GM12878 (cell line): ENCODE measurements at regions not wholly inside any gene's neighbourhood (a gene's known extent, or its start where the extent isn't known, plus 50 kb on each side); places are given as distances from the start of the nearest gene placed in this dataset.

Experiments used
- IRF4 ChIP-seq: IDR thresholded peaks from 2 replicates; pipeline ENCODE4 v1.6.1; 2011; ENCODE audit warnings: low read depth, low read length
- REST ChIP-seq: IDR thresholded peaks from 2 replicates; pipeline ENCODE4 v1.6.1; 2012; ENCODE audit warnings: mild to moderate bottlenecking, low read depth, low read length

GRCh38 chr3:182618085-182618732 is 175.1 kb upstream of the ATP11B start:
- no peak for TF ChIP-seq REST
- TF ChIP-seq IRF4 = no peak
